Panc1 (cell line): ENCODE measurements at regions not wholly inside any gene's neighbourhood (a gene's known extent, or its start where the extent isn't known, plus 50 kb on each side); places are given as distances from the start of the nearest gene placed in this dataset.
"Not testable (repeated sequence)": the region's sequence is repeated elsewhere in the genome, so short reads cannot be mapped to it uniquely, and the experiment has no call there.

Source experiments
- ATAC-seq: fragments of 200-7000 bp; cut with Tn5 transposase; 2 replicates; pipeline ENCODE4 v1.9.1; 2020; ENCODE audit warnings: mild to moderate bottlenecking, moderate library complexity
- BruUV-seq: library from RNA; stranded (reverse); fragments of 400-500 nt; replicated peaks from 2 replicates; lab custom pipeline; 2021; lab: Mats Ljungman, UMichigan
- CTCF ChIA-PET: fragments of 300-600 bp; sonication (Branson Sonifier 250); formaldehyde crosslinking; loops from one replicate; lab custom pipeline; 2022; ENCODE audit warnings: antibody characterized with exemption; lab: Charles Lee
- POLR2A ChIA-PET: fragments of 300-600 bp; sonication (Branson Sonifier 250); formaldehyde crosslinking; loops from one replicate; lab custom pipeline; 2022; ENCODE audit warnings: antibody characterized with exemption; lab: Charles Lee
- DNase-seq: peaks from one replicate; pipeline ENCODE4 v3.0.0-alpha.2; 2010; ENCODE audit warnings: low read depth, low spot score
- H3K27ac ChIP-seq: 2 replicates; pipeline ENCODE4 v1.5.1; 2011; ENCODE audit warnings: mild to moderate bottlenecking, low read length, inconsistent platforms
- H3K27me3 ChIP-seq: fragments of 200-500 bp; sonication (Bioruptor generic); 2 replicates; pipeline ENCODE4 v1.6.0; 2014; ENCODE audit warnings: low read length, inconsistent platforms; ENCODE audit not compliant: control insufficient read depth, insufficient read depth
- H3K36me3 ChIP-seq: fragments of 200-500 bp; sonication (Bioruptor generic); 2 replicates; pipeline ENCODE4 v1.5.1; 2014; ENCODE audit warnings: inconsistent platforms, mild to moderate bottlenecking, low read length, moderate library complexity; ENCODE audit not compliant: control insufficient read depth, insufficient read depth
- H3K4me1 ChIP-seq: 2 replicates; pipeline ENCODE4 v1.5.1; 2011; ENCODE audit warnings: inconsistent platforms, mild to moderate bottlenecking, low read length, moderate library complexity; ENCODE audit not compliant: control insufficient read depth, insufficient read depth
- H3K4me3 ChIP-seq, 2 experiments: 2 replicates each; pipeline ENCODE4 v1.5.1; 2011 to 2012; ENCODE audit warnings: low read depth in 2 of 2, low read length in 2 of 2, mild to moderate bottlenecking in 2 of 2, inconsistent platforms in 1 of 2, moderate library complexity in 1 of 2
- H3K9me3 ChIP-seq: fragments of 200-500 bp; sonication (Bioruptor generic); 2 replicates; pipeline ENCODE4 v1.5.1; 2014; ENCODE audit warnings: low read depth, mild to moderate bottlenecking, inconsistent platforms, low read length, moderate library complexity; ENCODE audit not compliant: control insufficient read depth, insufficient read depth
- POLR2AphosphoS5 ChIP-seq: IDR thresholded peaks from 2 replicates; pipeline ENCODE4 v1.6.1; 2012; ENCODE audit warnings: mild to moderate bottlenecking, low read depth, low read length, moderate library complexity
- REST ChIP-seq, 2 experiments: IDR thresholded peaks; 2 replicates each; pipeline ENCODE4 v1.6.1; 2011 to 2012; ENCODE audit warnings: low read depth in 2 of 2, control low read depth in 1 of 2, low read length in 1 of 2, mild to moderate bottlenecking in 1 of 2, moderate library complexity in 1 of 2; ENCODE audit not compliant: insufficient read depth in 1 of 2
- SIN3A ChIP-seq: IDR thresholded peaks from 2 replicates; pipeline ENCODE4 v1.6.1; 2012; ENCODE audit warnings: low read depth, mild to moderate bottlenecking, low read length, moderate library complexity, borderline replicate concordance; ENCODE audit not compliant: insufficient read depth
- TCF7L2 ChIP-seq: IDR thresholded peaks from 2 replicates; pipeline ENCODE4 v1.6.1; 2011; ENCODE audit warnings: mild to moderate bottlenecking, low read depth, low read length, inconsistent platforms
- in situ Hi-C: cut with HindIII; loops from 2 replicates; pipeline ENCODE4 v1.10.0; 2016; ENCODE audit warnings: low sequenced_read_pairs, low pct_unique_long_range_greater_than_20kb
- intact Hi-C: fragments of 100-400 bp; cut with micrococcal nuclease; formaldehyde crosslinking; loops from one replicate; pipeline ENCODE4 v1.10.0; 2022; ENCODE audit not compliant: unreplicated experiment
- TF ChIP-seq, protein P1 (sequence below): fragments of 450-650 bp; IDR thresholded peaks from 2 replicates; pipeline ENCODE4 v1.5.1; 2017; ENCODE audit warnings: mild to moderate bottlenecking

- DNase-seq, result no peak
- H3K4me1 ChIP-seq, result peaks cover 6% of the 10 kb centered on the region; the same call in 1 of the 2 replicates
- BruUV-seq, result no TSS peak
- H3K27me3 ChIP-seq, result no peaks in the 10 kb centered on the region
- ChIA-PET POLR2A (no interaction called here), CTCF (no interaction called here)
- no peak for TF ChIP-seq TCF7L2
- TF ChIP-seq, protein P1, sequence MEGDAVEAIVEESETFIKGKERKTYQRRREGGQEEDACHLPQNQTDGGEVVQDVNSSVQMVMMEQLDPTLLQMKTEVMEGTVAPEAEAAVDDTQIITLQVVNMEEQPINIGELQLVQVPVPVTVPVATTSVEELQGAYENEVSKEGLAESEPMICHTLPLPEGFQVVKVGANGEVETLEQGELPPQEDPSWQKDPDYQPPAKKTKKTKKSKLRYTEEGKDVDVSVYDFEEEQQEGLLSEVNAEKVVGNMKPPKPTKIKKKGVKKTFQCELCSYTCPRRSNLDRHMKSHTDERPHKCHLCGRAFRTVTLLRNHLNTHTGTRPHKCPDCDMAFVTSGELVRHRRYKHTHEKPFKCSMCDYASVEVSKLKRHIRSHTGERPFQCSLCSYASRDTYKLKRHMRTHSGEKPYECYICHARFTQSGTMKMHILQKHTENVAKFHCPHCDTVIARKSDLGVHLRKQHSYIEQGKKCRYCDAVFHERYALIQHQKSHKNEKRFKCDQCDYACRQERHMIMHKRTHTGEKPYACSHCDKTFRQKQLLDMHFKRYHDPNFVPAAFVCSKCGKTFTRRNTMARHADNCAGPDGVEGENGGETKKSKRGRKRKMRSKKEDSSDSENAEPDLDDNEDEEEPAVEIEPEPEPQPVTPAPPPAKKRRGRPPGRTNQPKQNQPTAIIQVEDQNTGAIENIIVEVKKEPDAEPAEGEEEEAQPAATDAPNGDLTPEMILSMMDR, result no peak
- no peak for TF ChIP-seq SIN3A
- no peak for TF ChIP-seq REST (IDR thresholded peaks at IDR 0.05; ENCODE audit: insufficient read depth in 1 of 2, low read depth in 2 of 2, low read length in 1 of 2)
- no peak for TF ChIP-seq POLR2AphosphoS5
- H3K9me3 ChIP-seq, result no peaks in the 10 kb centered on the region
- in situ Hi-C loops (no loop called here), intact Hi-C loops (no loop called here)
- no peak overlapping the region for H3K4me3 ChIP-seq
- no peak overlapping the region for H3K27ac ChIP-seq
- H3K36me3 ChIP-seq, result no peaks in the 10 kb centered on the region
- ATAC-seq, result no peak
Observed at GRCh38 chr2:138271467-138271866, 230.1 kb upstream of the SPOPL start.

DNA sequence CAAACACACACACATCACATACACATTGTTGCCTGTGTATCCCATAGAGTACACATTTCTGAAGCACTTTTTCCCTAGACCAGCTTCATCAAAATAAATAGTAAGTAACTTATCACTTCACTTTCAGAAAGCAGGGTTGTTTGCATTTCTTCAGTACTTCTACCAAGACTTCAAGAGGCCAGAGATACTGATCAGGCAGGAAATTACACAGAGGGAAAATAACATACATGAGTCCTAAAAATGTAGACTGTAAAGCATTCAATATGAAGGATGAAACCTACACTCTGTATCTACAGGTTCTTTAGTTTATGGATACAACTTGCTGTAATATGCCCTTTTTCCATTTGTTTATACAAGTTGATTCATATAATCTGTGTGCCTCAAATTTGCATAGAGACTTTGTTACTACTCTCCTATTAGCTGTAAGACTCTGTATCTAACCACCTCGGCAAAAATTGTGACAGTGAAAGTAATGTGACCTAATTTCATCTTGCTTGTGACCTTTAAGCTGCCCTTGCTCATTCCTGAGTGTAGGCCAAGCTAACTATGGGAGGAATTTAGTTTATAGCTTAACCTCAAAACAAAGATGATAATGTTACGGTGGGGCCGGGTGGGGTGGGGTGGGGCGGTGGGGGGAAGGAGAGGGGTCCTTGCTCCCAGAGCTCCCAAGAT, 228.9 kb upstream of the SPOPL start:
- Histone ChIP-seq H3K4me1 (peaks cover 6% of the 10 kb centered on the region; the same call in 1 of the 2 replicates), H3K9me3 (no peaks in the 10 kb centered on the region), H3K4me3 (no peak overlapping the region), H3K27ac (no peak overlapping the region), H3K27me3 (no peaks in the 10 kb centered on the region), H3K36me3 (no peaks in the 10 kb centered on the region)
- in situ Hi-C loops, result no loop called here
- no TSS peak for BruUV-seq
- ATAC-seq (no peak), DNase-seq (no peak)
- POLR2A ChIA-PET, result no interaction called here
- TF ChIP-seq TCF7L2 (no peak), POLR2AphosphoS5 (no peak), SIN3A (no peak), REST (IDR thresholded peaks at IDR 0.05; ENCODE audit: insufficient read depth in 1 of 2, low read depth in 2 of 2, low read length in 1 of 2) (no peak)
- TF ChIP-seq, protein P1, result no peak
- CTCF ChIA-PET, result no interaction called here
- intact Hi-C loops, result no loop called here

GRCh38 chr2:138273280-138273679, 228.3 kb upstream of the SPOPL start:
- DNase-seq, CTCF ChIA-PET, H3K27me3 ChIP-seq, ATAC-seq, H3K9me3 ChIP-seq, H3K4me1 ChIP-seq, H3K36me3 ChIP-seq, intact Hi-C loops, POLR2A ChIA-PET, in situ Hi-C loops, H3K27ac ChIP-seq, BruUV-seq, H3K4me3 ChIP-seq: not testable (repeated sequence)
